ENCODE measurements at regions not wholly inside any gene's neighbourhood (a gene's known extent, or its start where the extent isn't known, plus 50 kb on each side); places are given as distances from the start of the nearest gene placed in this dataset.
"Not testable (repeated sequence)": the region's sequence is repeated elsewhere in the genome, so short reads cannot be mapped to it uniquely, and the experiment has no call there.

GRCh38 chr14:101673873-101674272, 87.6 kb upstream of the PPP2R5C start:
- TF ChIP-seq CTCF (IDR thresholded peaks at IDR 0.05; ENCODE audit: insufficient read depth, low read length, missing control alignments): no peak
- ChIA-PET POLR2A (no interaction called here), CTCF (no interaction called here)
- no peak overlapping the region for H3K4me3 ChIP-seq (ENCODE audit: low read depth, low read length)
- DNase-seq (ENCODE audit: low read depth, low spot score): no peak

DNA sequence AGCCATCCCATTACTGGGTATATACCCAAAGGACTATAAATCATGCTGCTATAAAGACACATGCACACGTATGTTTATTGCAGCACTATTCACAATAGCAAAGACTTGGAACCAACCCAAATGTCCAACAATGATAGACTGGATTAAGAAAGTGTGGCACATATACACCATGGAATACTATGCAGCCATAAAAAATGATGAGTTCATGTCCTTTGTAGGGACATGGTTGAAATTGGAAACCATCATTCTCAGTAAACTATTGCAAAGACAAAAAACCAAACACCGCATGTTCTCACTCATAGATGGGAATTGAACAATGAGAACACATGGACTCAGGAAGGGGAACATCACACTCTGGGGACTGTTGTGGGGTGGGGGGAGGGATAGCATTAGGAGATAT, 85.7 kb upstream of the PPP2R5C start:
- H3K4me3 ChIP-seq (ENCODE audit: low read depth, low read length); POLR2A ChIA-PET; DNase-seq (ENCODE audit: low read depth, low spot score); CTCF ChIA-PET: not testable (repeated sequence)

GRCh38 chr14:101677912-101678327, 83.6 kb upstream of the PPP2R5C start:
- H3K4me3 ChIP-seq (ENCODE audit: low read depth, low read length); POLR2A ChIA-PET; CTCF ChIA-PET; DNase-seq (ENCODE audit: low read depth, low spot score): not testable (repeated sequence)

GRCh38 chr14:101681795-101682194, 79.7 kb upstream of the PPP2R5C start:
- ChIA-PET POLR2A (no interaction called here), CTCF (no interaction called here)
- TF ChIP-seq CTCF (IDR thresholded peaks at IDR 0.05; ENCODE audit: insufficient read depth, low read length, missing control alignments): no peak

GRCh38 chr14:101683365-101683764, 78.1 kb upstream of the PPP2R5C start:
- DNase-seq (ENCODE audit: low read depth, low spot score): no peak
- ChIA-PET CTCF (no interaction called here), POLR2A (no interaction called here)
- no peak for TF ChIP-seq CTCF (IDR thresholded peaks at IDR 0.05; ENCODE audit: insufficient read depth, low read length, missing control alignments)
- H3K4me3 ChIP-seq (ENCODE audit: low read depth, low read length): no peak overlapping the region

More at GRCh38 chr14:101681795-101682194, 79.7 kb upstream of the PPP2R5C start:
- no peak for DNase-seq (ENCODE audit: low read depth, low spot score)
- H3K4me3 ChIP-seq (ENCODE audit: low read depth, low read length): no peak overlapping the region

GRCh38 chr14:101687756-101688546, 73.6 kb upstream of the PPP2R5C start:
- POLR2A ChIA-PET: no interaction called here
- no peak overlapping the region for H3K4me3 ChIP-seq (ENCODE audit: low read depth, low read length)
- CTCF ChIA-PET: interaction anchor here (1.2 kb wide), 1 partner anchor 19 kb away, joined by 3 read pairs; no protein-coding TSS in a partner anchor
- DNase-seq (ENCODE audit: low read depth, low spot score): no peak
- no peak for TF ChIP-seq CTCF (IDR thresholded peaks at IDR 0.05; ENCODE audit: insufficient read depth, low read length, missing control alignments)

DNA sequence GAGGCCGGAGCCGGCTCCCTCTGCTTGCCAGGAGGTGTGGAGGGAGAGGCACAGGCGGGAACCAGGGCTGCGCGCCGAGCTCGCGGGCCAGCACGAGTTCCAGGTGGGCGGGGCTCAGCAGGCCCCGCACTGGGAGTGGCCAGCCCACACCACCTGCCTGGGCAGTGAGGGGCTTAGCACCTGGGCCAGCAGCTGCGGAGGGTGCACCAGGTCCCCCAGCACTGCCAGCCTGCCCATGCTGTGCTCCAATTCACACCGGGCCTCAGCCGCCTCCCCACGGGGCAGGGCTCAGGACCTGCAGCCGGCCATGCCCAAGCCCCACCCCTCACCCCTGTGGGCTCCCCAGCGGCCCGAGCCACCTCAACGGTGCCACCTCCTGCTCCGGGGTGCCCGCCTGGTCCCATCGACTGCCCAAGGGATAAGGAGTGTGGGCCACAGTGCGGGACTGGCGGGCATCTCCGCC, 72.4 kb upstream of the PPP2R5C start:
- ChIA-PET POLR2A (no interaction called here), CTCF (interaction anchor here (1.1 kb wide), 1 partner anchor 17 kb away, joined by 3 read pairs; no protein-coding TSS in a partner anchor)
- no peak overlapping the region for H3K4me3 ChIP-seq (ENCODE audit: low read depth, low read length)
- TF ChIP-seq CTCF (IDR thresholded peaks at IDR 0.05; ENCODE audit: insufficient read depth, low read length, missing control alignments): no peak
- no peak for DNase-seq (ENCODE audit: low read depth, low spot score)

GRCh38 chr14:101689966-101690365, 71.5 kb upstream of the PPP2R5C start:
- POLR2A ChIA-PET; H3K4me3 ChIP-seq (ENCODE audit: low read depth, low read length); DNase-seq (ENCODE audit: low read depth, low spot score): not testable (repeated sequence)
- CTCF ChIA-PET: interaction anchor here (1.1 kb wide), 1 partner anchor 16 kb away, joined by 3 read pairs; no protein-coding TSS in a partner anchor
